Fibroblast of villous mesenchyme (primary cell): ENCODE measurements at regions not wholly inside any gene's neighbourhood (a gene's known extent, or its start where the extent isn't known, plus 50 kb on each side); places are given as distances from the start of the nearest gene placed in this dataset.
A peak's percentile ranks its signal among the peaks of the same experiment; 100 is the strongest.

Experiments used
- DNase-seq: peaks from one replicate; pipeline ENCODE4 v3.0.0-alpha.2; 2010; ENCODE audit warnings: low read depth
- H3K4me3 ChIP-seq: 2 replicates; pipeline ENCODE4 v1.5.1; 2011; ENCODE audit warnings: low read depth, mild to moderate bottlenecking, low read length
- TF ChIP-seq, protein P1 (sequence below): IDR thresholded peaks from 2 replicates; pipeline ENCODE4 v1.5.1; 2012; ENCODE audit warnings: low read depth, mild to moderate bottlenecking, low read length; ENCODE audit not compliant: insufficient read depth

DNA sequence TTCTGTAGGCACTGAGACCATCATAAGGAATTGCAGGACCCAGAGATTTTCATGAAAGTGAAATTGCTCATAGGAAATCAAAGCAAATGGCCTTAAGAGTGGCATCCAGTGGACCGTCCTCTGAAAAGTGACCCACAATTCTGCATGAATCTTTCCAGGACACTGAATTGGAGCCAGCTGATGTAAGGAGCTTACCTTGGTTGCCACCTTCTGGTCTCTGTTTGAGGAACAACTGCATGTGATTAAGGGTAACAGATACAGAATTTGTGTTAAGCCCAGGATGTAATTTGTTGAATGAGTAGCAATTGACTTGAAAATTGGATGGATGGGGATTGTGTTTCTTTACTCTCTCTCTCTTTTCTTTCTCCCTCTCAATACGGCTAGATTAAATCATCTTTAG lies 49.9 kb upstream of the GAS1 start:
- DNase-seq: no peak
- TF ChIP-seq, protein P1, sequence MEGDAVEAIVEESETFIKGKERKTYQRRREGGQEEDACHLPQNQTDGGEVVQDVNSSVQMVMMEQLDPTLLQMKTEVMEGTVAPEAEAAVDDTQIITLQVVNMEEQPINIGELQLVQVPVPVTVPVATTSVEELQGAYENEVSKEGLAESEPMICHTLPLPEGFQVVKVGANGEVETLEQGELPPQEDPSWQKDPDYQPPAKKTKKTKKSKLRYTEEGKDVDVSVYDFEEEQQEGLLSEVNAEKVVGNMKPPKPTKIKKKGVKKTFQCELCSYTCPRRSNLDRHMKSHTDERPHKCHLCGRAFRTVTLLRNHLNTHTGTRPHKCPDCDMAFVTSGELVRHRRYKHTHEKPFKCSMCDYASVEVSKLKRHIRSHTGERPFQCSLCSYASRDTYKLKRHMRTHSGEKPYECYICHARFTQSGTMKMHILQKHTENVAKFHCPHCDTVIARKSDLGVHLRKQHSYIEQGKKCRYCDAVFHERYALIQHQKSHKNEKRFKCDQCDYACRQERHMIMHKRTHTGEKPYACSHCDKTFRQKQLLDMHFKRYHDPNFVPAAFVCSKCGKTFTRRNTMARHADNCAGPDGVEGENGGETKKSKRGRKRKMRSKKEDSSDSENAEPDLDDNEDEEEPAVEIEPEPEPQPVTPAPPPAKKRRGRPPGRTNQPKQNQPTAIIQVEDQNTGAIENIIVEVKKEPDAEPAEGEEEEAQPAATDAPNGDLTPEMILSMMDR: no peak
- no peak overlapping the region for H3K4me3 ChIP-seq

DNA sequence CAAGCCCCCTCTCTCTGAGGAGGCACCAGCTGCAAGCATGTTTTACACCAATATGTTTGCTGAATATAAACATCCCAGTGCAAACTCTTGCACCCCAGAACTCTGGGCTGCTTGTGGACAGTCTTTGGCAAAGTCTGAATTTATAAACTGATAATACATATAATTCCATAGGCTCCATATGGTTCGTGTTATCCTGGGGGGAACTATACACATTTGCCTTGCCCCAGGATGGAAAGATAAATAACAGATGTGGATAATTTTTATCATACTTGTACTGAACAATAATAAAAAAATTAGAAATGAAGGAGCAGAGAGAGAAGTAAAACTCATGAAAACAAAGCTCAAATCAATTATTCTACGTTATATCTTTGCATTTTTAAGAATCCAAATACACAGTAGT lies 50.6 kb upstream of the GAS1 start:
- H3K4me3 ChIP-seq: no peak overlapping the region
- no peak for DNase-seq
- TF ChIP-seq, protein P1: no peak

DNA sequence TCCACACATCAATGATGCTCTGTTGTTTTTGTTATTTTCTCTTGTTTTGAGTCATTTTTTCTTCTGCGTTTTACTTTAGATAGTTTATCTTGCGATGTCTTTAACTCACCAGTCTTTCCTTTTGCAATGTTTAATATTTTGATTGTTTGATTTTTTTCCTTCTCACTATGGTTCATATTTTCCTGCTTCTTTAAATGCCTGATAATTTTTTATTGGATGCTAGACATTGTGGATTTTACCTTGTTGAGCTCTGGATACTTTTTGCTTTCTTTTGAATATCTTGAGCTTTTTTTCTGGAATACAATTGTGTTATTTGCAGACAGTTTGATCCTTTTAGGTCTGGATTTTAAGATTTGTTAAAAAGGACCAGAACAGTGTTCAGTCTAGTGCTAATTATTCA lies 55.2 kb upstream of the GAS1 start:
- no peak overlapping the region for H3K4me3 ChIP-seq
- TF ChIP-seq, protein P1: no peak
- no peak for DNase-seq

DNA sequence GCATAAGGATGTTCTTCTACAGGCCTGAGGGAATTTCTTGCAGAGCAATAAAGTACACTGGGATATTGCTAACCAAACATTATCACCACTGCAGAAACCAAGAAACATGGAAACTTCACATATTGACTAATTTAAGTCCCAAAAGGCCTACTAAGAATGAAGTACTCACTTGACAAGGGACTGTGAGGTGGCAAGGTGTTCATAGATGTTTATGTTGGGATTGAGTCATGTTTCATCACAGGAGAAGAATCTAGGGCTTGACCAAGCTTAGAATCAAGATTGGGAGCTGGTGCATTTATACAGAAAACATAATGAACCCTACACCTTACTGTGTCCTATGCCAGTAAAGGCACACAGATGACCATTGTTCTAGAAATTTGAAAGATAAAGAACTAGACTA lies 56.7 kb upstream of the GAS1 start:
- no peak for DNase-seq
- TF ChIP-seq, protein P1: no peak
- H3K4me3 ChIP-seq: no peak overlapping the region

DNA sequence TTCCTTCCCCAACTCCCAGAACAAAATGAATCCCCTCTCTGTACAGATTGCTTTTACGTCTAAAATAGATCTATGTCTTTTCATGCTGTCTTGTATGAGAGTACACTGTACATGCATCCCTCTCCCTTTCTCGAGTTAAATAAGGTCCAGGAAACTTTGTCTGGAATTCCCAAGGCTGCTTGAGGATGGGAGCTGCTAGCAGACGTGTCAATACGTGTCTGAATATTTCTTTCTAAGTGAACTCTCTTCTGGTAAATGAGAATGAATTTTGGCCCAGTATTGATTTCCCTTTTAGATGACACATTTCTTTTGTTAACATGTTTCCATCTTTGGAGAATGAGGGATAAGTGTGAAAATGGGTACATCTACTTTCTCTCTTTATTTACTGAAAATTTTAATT lies 59.6 kb upstream of the GAS1 start:
- DNase-seq: no peak

DNA sequence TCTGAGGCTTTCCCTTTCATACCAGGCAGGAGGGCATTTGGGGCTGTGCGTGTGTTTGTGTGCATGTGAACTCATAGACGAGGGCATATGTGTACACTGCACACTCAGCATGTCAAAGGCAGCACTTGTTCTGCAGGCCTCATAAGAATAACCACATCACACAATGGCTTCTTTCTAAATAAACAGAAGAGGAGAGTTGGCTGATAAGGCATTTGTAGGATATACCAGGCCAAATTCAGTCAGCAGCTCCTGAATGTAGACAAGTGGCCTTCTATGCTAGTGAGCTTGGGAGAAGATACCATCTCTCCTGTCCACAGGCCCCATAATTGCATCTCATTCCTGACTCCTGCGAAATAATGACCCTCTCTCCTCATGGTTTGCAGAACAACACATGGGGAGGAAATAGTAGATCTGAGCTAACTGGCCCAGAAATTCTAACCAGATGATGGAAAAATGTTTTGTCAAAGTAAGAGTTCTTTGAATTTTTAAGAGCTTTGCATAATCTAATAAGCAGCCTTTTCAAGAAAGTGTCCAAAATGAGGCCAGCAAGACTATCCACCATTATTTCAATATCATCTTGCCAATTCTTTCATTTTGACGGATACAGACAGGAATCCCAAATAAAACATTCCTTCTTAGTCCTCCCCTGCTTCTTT lies 60.5 kb upstream of the GAS1 start:
- DNase-seq: peak; percentile 61

More for the DNA sequence above, 59.6 kb upstream of the GAS1 start:
- no peak overlapping the region for H3K4me3 ChIP-seq
- TF ChIP-seq, protein P1: no peak

More for the DNA sequence above, 60.5 kb upstream of the GAS1 start:
- no peak overlapping the region for H3K4me3 ChIP-seq
- TF ChIP-seq, protein P1: no peak
